Stimulated activated CD4-positive, alpha-beta T cell treated with anti-CD3 and anti-CD28 coated beads, Interleukin-4, amount 100 ng/mL, for 4 hours (primary cell): ENCODE measurements at regions not wholly inside any gene's neighbourhood (a gene's known extent, or its start where the extent isn't known, plus 50 kb on each side); places are given as distances from the start of the nearest gene placed in this dataset.
"Not testable (repeated sequence)": the region's sequence is repeated elsewhere in the genome, so short reads cannot be mapped to it uniquely, and the experiment has no call there.

Source experiments
- DNase-seq, 2 experiments: peaks; one replicate each; pipeline ENCODE4 v3.0.0-alpha.2; 2020

- DNase-seq, result no peak
These were observed 103.2 kb upstream of the IGLL5 start for GRCh38 chr22:22784249-22785039.

- no peak for DNase-seq
These were observed 102.1 kb upstream of the IGLL5 start for GRCh38 chr22:22785316-22786065.

GRCh38 chr22:22786301-22787115 is 101.1 kb upstream of the IGLL5 start:
- DNase-seq, result no peak

GRCh38 chr22:22787151-22787550 is 100.5 kb upstream of the IGLL5 start:
- DNase-seq, result no peak

GRCh38 chr22:22787786-22788459 is 99.7 kb upstream of the IGLL5 start:
- DNase-seq, result peak; percentile 53 to 61

- no peak for DNase-seq
These were observed 99.1 kb upstream of the IGLL5 start for GRCh38 chr22:22788460-22789037.

- no peak for DNase-seq
These were observed 98.2 kb upstream of the IGLL5 start for GRCh38 chr22:22789233-22789921.

- DNase-seq, result no peak
These were observed 97.4 kb upstream of the IGLL5 start for GRCh38 chr22:22789922-22790845.

- no peak for DNase-seq
These were observed 96.0 kb upstream of the IGLL5 start for GRCh38 chr22:22791438-22792181.

GRCh38 chr22:22792205-22792786 is 95.3 kb upstream of the IGLL5 start:
- not testable (repeated sequence) for DNase-seq

- not testable (repeated sequence) for DNase-seq
These were observed 92.0 kb upstream of the IGLL5 start for GRCh38 chr22:22795639-22796038.

- no peak for DNase-seq
These were observed 90.9 kb upstream of the IGLL5 start for GRCh38 chr22:22796724-22797123.

- DNase-seq, result no peak
These were observed 89.4 kb upstream of the IGLL5 start for GRCh38 chr22:22798232-22798616.

- DNase-seq, result no peak
These were observed 88.9 kb upstream of the IGLL5 start for GRCh38 chr22:22798716-22799115.

- DNase-seq, result no peak
These were observed 88.1 kb upstream of the IGLL5 start for GRCh38 chr22:22799561-22799960.

GRCh38 chr22:22800716-22801115 is 86.9 kb upstream of the IGLL5 start:
- no peak for DNase-seq

GRCh38 chr22:22802339-22802970 is 85.2 kb upstream of the IGLL5 start:
- DNase-seq, result peak in 1 of 2 experiments; percentile 31

- DNase-seq, result no peak
These were observed 84.2 kb upstream of the IGLL5 start for GRCh38 chr22:22803285-22803853.

- peak; percentile 54 to 63 for DNase-seq
These were observed 77.6 kb upstream of the IGLL5 start for GRCh38 chr22:22810018-22810427.
